ENCODE measurements at regions not wholly inside any gene's neighbourhood (a gene's known extent, or its start where the extent isn't known, plus 50 kb on each side); places are given as distances from the start of the nearest gene placed in this dataset.

GRCh38 chr2:187985923-187986322, 305.8 kb upstream of the GULP1 start:
- TF ChIP-seq CTCF (IDR thresholded peaks at IDR 0.05; ENCODE audit: low read depth, low read length), result no peak
- H3K4me3 ChIP-seq (ENCODE audit: low read depth, low read length), result no peak overlapping the region

DNA sequence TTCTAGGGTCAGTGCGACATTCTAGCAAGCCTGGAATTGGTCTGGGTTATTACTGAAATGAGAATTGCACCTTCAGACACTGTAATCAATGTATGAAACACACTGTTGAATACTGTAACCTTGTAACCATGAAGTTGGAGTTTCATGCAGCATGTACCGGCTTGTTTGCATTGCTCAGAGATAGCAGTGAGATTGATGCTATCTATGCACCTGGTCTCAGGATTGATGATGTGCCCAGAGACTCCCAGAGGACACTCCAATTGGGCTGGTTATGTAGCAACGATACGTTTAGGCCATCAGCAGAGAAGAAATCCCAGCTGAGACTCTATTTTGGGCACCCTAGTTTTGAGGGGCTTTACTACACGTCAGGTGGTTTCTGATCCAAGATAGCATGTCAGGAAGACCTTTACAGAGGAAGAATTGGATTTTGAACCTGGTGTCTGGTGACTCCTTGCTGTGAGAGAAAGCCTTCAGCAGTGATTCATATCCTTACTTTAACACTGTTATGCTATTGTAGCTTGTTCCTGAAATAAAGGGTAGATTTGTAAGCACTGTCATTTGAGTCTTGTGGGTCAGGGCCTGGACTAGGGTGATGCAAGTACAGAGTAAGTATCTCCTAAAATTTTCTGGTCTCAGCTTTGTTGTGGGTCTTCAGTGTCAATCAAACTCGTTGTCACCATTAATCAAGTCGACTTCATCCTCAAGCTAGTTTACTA, 305.1 kb upstream of the GULP1 start:
- TF ChIP-seq CTCF (IDR thresholded peaks at IDR 0.05; ENCODE audit: low read depth, low read length), result no peak
- no peak overlapping the region for H3K4me3 ChIP-seq (ENCODE audit: low read depth, low read length)

DNA sequence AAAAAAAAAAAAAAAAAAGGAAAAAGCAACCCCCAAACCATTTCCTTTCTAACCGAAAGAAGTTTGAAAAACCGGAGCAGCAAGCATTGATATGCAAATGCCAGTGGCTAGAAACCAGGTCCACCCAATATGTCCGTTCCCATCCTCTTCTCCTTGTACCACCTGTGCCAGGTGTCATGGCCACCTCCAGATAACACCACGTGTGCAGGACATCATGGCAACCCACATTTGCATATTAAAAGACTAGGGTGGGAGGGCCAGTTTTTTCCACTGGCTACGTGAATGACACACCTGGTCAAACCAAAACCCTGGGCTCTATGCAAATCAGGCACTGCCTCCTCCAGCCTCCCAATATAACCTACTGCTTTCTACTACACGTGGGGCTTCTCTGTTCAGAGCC, 303.3 kb upstream of the GULP1 start:
- H3K4me3 ChIP-seq (ENCODE audit: low read depth, low read length), result no peak overlapping the region
- no peak for TF ChIP-seq CTCF (IDR thresholded peaks at IDR 0.05; ENCODE audit: low read depth, low read length)

- no peak for TF ChIP-seq CTCF (IDR thresholded peaks at IDR 0.05; ENCODE audit: low read depth, low read length)
- no peak overlapping the region for H3K4me3 ChIP-seq (ENCODE audit: low read depth, low read length)
Observed at GRCh38 chr2:187989925-187990623, 301.6 kb upstream of the GULP1 start.

- H3K4me3 ChIP-seq (ENCODE audit: low read depth, low read length), result no peak overlapping the region
- no peak for TF ChIP-seq CTCF (IDR thresholded peaks at IDR 0.05; ENCODE audit: low read depth, low read length)
Observed at GRCh38 chr2:187991389-187991788, 300.3 kb upstream of the GULP1 start.

- no peak for TF ChIP-seq CTCF (IDR thresholded peaks at IDR 0.05; ENCODE audit: low read depth, low read length)
- no peak overlapping the region for H3K4me3 ChIP-seq (ENCODE audit: low read depth, low read length)
Observed at GRCh38 chr2:187994464-187995331, 297.0 kb upstream of the GULP1 start.
